Heart left ventricle (tissue), 16 donors: ENCODE measurements at regions not wholly inside any gene's neighbourhood (a gene's known extent, or its start where the extent isn't known, plus 50 kb on each side); places are given as distances from the start of the nearest gene placed in this dataset.

Source experiments
- ATAC-seq, 4 donors: fragments of 200-7000 bp; cut with Tn5 transposase; one replicate each; pipeline ENCODE4 v1.9.1; 2020 to 2022; ENCODE audit warnings: moderate library complexity in 4 of 4, mild to moderate bottlenecking in 3 of 4, moderate number of reproducible peaks in 1 of 4
- DNase-seq, 5 donors: peaks; one replicate each; pipeline ENCODE4 v3.0.0-alpha.2; 2020
- H3K27ac ChIP-seq, 12 donors: fragments of 200-600 bp; sonication (generic) in 4 of 12; one replicate each; pipeline versions ENCODE4 v1.5.0 to v1.8.0; 2016 to 2022; ENCODE audit warnings: mild to moderate bottlenecking in 2 of 12
- H3K27me3 ChIP-seq, 9 donors: fragments of 200-600 bp; sonication (generic) in 2 of 9; one replicate each; pipeline versions ENCODE4 v1.5.1 to v1.8.0; 2016 to 2022; ENCODE audit warnings: mild to moderate bottlenecking in 3 of 9
- H3K36me3 ChIP-seq, 9 donors: fragments of 200-600 bp; sonication (generic) in 2 of 9; one replicate each; pipeline versions ENCODE4 v1.5.0 to v1.8.0; 2018 to 2022; ENCODE audit warnings: mild to moderate bottlenecking in 2 of 9
- H3K4me1 ChIP-seq, 12 donors: fragments of 200-600 bp; sonication (generic) in 4 of 12; one replicate each; pipeline versions ENCODE4 v1.5.0 to v1.8.0; 2016 to 2022; ENCODE audit warnings: mild to moderate bottlenecking in 3 of 12
- H3K4me3 ChIP-seq, 12 donors: fragments of 200-600 bp; sonication (generic) in 4 of 12; one replicate each; pipeline versions ENCODE4 v1.5.0 to v1.8.0; 2017 to 2022; ENCODE audit warnings: mild to moderate bottlenecking in 9 of 12, moderate library complexity in 4 of 12
- H3K9me3 ChIP-seq, 12 donors: fragments of 200-600 bp; sonication (generic) in 4 of 12; one replicate each; pipeline versions ENCODE4 v1.5.0 to v1.8.0; 2016 to 2022; ENCODE audit warnings: mild to moderate bottlenecking in 1 of 12
- CTCF ChIP-seq, 12 donors: fragments of 200-600 bp; sonication (generic) in 4 of 12; IDR thresholded peaks; one replicate each; pipeline versions ENCODE4 v1.5.0 to v1.8.0; 2018 to 2022; ENCODE audit warnings: antibody characterized with exemption in 12 of 12, mild to moderate bottlenecking in 5 of 12
- POLR2A ChIP-seq, 2 donors: fragments of 450-650 bp; IDR thresholded peaks; one replicate each; pipeline ENCODE4 v1.6.1; 2017; ENCODE audit warnings: antibody characterized with exemption in 2 of 2, mild to moderate bottlenecking in 2 of 2, moderate library complexity in 2 of 2
- WGBS, 4 donors: extraction: QIAGEN DNeasy Blood & Tissue Kit in 2 of 4; methylation state at CpG; one replicate each; pipeline versions ENCODE4 v1.1.5 to v1.1.7; 2013 to 2018; 5-methylcytosine and 5-hydroxymethylcytosine counted together
- intact Hi-C, 10 donors: fragments of 100-400 bp; cut with DNase I; formaldehyde crosslinking; loops; one replicate each; pipeline versions ENCODE4 v1.11.1 to v1.14.2; 2022
- donor health status: ischemic (EF 13 %, LVEDD 7.1; RV severe dilation, severe dysfunction).
- donor health status: healthy with polysubstance abuse.
- donor health status: DM: no; HTN: yes; CAD: no.
- donor health status: DM: no; HTN: no; CAD: no.
- donor health status: ischemic (EF 25% LVEDD 6.9; RV normal size, moderate dysfunction).
- donor health status: ischemic (EF 25% LVEDD 5.7; RV mildly dilated, moderate dysfunction).
- donor health status: healthy.
- donor health status: DM: yes; HTN: yes; CAD: no.
- donor health status: ischemic (EF 35%, LVEDD 5.7; RV mildly dilated, moderate dysfunction).
- donor health status: nonischemic (EF 11% LVEDD 7.7; RV severe dilation, severe dysfunction).
- donor health status: DM: yes; HTN: yes; CAD: no.
- donor health status: PGD.
- donor health status: ischemic (EF 29% LVEDD 5.4; RV normal size, mild dysfunction).
- donor health status: nonischemic (EF 23%, LVEDD 6.1; RV moderate dilation, normal function).

DNA sequence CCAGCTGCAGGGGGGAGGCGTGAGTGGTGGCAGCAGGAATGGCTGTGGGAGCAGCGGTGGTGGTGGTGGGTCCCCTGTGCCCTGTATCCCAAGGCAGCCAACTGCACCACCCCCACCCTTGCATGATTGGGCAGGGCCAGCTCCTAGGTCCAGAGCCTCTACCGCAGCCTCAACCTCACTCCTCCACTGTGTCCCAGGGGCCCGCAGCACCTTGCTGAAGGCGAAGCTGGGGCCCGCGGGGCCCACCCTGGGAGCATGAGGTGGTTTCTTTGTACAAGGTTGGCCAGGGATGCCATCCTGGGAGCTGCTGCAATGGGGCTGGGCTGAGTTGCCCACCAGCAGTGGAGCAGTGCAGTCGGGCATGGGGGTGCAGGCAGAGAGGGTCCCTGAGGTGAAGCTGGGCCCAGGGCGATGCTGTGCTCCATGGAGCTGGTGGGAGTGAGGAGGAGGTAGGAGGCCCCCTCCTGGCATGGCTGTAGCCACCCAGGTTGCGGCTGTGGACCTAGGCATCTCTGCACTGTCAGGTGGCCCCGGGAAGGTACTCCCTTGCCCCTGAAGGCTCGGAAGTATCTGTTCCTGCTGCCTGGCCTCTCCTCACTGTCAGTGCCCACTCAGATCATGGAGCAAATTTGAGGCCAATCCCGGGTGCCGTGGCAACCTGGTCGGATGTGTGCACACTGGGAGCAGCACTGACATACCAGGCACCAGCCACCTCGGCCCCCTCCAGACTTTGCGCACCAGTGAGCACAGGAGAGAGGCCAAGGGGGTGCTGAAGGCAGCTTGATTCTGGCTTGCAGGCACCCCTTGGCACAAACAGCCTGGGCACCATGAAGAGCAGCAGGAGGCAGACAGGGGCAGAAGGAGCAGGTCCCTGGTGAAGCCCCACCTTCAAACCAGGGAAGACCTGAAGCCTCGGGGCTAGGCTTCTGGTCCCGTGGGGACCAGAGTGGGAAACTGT lies 60.2 kb upstream of the L3MBTL3 start:
- Histone ChIP-seq H3K4me1 (no peaks in the 10 kb centered on the region), H3K9me3 (peaks cover 0 to 7% (median 0%) of the 10 kb centered on the region in 12 donors), H3K27ac (no peak overlapping the region), H3K4me3 (no peak overlapping the region), H3K36me3 (no peaks in the 10 kb centered on the region), H3K27me3 (peaks cover 0 to 6% (median 0%) of the 10 kb centered on the region in 9 donors)
- DNase-seq (no peak), ATAC-seq (no peak)
- WGBS, 4 donors = 87 to 92% (median 90%) methylated on average over 9 to 19 of the region's 19 CpGs
- TF ChIP-seq POLR2A (IDR thresholded peaks at IDR 0.05) (no peak), CTCF (IDR thresholded peaks at IDR 0.05) (no peak)
- intact Hi-C loops = no loop called here

GRCh38 chr6:129955584-129955983 lies 62.8 kb upstream of the L3MBTL3 start:
- ATAC-seq (no peak), DNase-seq (no peak)
- Histone ChIP-seq H3K4me1 (no peaks in the 10 kb centered on the region), H3K9me3 (peaks cover 0 to 7% (median 0%) of the 10 kb centered on the region in 12 donors), H3K27ac (no peak overlapping the region), H3K27me3 (peaks cover 0 to 4% (median 0%) of the 10 kb centered on the region in 9 donors), H3K36me3 (no peaks in the 10 kb centered on the region), H3K4me3 (no peak overlapping the region)
- intact Hi-C loops = no loop called here
- TF ChIP-seq CTCF (IDR thresholded peaks at IDR 0.05) = no peak
- no peak for TF ChIP-seq POLR2A (IDR thresholded peaks at IDR 0.05)
- WGBS, 4 donors = 89 to 100% (median 91%) methylated on average over 1 of the region's 1 CpG

- no peak overlapping the region for H3K27ac ChIP-seq
- H3K4me1 ChIP-seq = no peaks in the 10 kb centered on the region
- whole genome bisulfite sequencing, 4 donors = 78 to 88% (median 86%) methylated on average over 8 of the region's 8 CpGs
- peaks cover 0 to 4% (median 0%) of the 10 kb centered on the region in 9 donors for H3K27me3 ChIP-seq
- no peak overlapping the region for H3K4me3 ChIP-seq
- no peak for ATAC-seq
- TF ChIP-seq POLR2A (IDR thresholded peaks at IDR 0.05) = no peak
- intact Hi-C loops = no loop called here
- H3K36me3 ChIP-seq = no peaks in the 10 kb centered on the region
- no peak for DNase-seq
- peaks cover 0 to 7% (median 0%) of the 10 kb centered on the region in 12 donors for H3K9me3 ChIP-seq
These were observed 63.5 kb upstream of the L3MBTL3 start for GRCh38 chr6:129954749-129955431.

DNA sequence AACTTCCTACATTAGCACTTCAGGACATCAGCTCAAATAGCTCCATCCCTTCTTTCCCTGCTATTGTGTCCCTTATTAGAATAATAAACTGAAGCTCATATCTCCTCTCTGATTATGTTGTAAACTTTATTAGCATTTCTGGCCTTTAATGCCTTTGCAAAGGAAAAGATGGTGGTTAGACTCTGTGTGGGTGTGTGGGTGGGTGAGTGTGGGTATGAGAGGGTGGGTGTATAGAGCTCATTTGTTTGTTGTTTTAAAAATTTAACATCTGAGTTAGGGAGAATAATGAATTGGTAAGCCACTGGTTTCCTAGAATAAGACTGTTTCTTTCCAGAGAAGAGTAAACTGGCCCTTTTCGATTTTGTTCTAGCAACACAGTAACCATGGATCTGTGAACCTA lies 70.6 kb upstream of the L3MBTL3 start:
- Histone ChIP-seq H3K4me1 (no peaks in the 10 kb centered on the region), H3K27ac (no peak overlapping the region), H3K36me3 (no peaks in the 10 kb centered on the region), H3K4me3 (no peak overlapping the region), H3K9me3 (peaks cover 0 to 9% (median 0%) of the 10 kb centered on the region in 12 donors), H3K27me3 (peaks cover 0 to 9% (median 0%) of the 10 kb centered on the region in 9 donors)
- TF ChIP-seq CTCF (IDR thresholded peaks at IDR 0.05) (no peak), POLR2A (IDR thresholded peaks at IDR 0.05) (no peak)
- ATAC-seq = no peak
- 82 to 97% (median 90%) methylated on average over 1 of the region's 1 CpG for WGBS, 4 donors
- DNase-seq = no peak
- intact Hi-C loops = loop anchor here in 2 of 10 donors (10.0 kb wide), 2 partner anchors 77 to 353 kb away; no protein-coding TSS in a partner anchor
